Activated CD8-positive, alpha-beta T cell treated with anti-CD3 and anti-CD28 coated beads, Interleukin-2, amount 10 ng/mL, durations not matched to agents 7 days and 5 days (primary cell): ENCODE measurements at regions not wholly inside any gene's neighbourhood (a gene's known extent, or its start where the extent isn't known, plus 50 kb on each side); places are given as distances from the start of the nearest gene placed in this dataset.

Source experiments
- ATAC-seq: fragments of 150-1000 bp; cut with Tn5 transposase; one replicate; pipeline ENCODE4 v1.10.0; 2021; ENCODE audit warnings: moderate library complexity
- CTCF ChIA-PET: fragments of 350-600 bp; sonication (Branson Sonifier 250); formaldehyde crosslinking; loops from one replicate; lab custom pipeline; 2021; ENCODE audit warnings: antibody characterized with exemption; lab: Charles Lee
- POLR2A ChIA-PET: fragments of 350-600 bp; sonication (Branson Sonifier 250); formaldehyde crosslinking; loops from one replicate; lab custom pipeline; 2021; ENCODE audit warnings: antibody characterized with exemption; lab: Charles Lee
- DNase-seq: peaks from one replicate; pipeline ENCODE4 v3.0.0-alpha.2; 2020
- H3K27ac Mint-ChIP-seq: one replicate; pipeline ENCODE4 v1.8.0; 2021; ENCODE audit warnings: mild to moderate bottlenecking, mixed read lengths
- H3K27me3 Mint-ChIP-seq: one replicate; pipeline ENCODE4 v1.8.0; 2021; ENCODE audit warnings: low read depth, mixed read lengths
- H3K36me3 Mint-ChIP-seq: one replicate; pipeline ENCODE4 v1.8.0; 2021; ENCODE audit warnings: low read depth, mixed read lengths
- H3K4me1 Mint-ChIP-seq: one replicate; pipeline ENCODE4 v1.8.0; 2021; ENCODE audit warnings: low read depth, mixed read lengths
- H3K4me3 Mint-ChIP-seq: one replicate; pipeline ENCODE4 v1.8.0; 2021; ENCODE audit warnings: mild to moderate bottlenecking, mixed read lengths
- H3K9me3 Mint-ChIP-seq: one replicate; pipeline ENCODE4 v1.8.0; 2022; ENCODE audit warnings: mixed read lengths; ENCODE audit not compliant: insufficient read depth

DNA sequence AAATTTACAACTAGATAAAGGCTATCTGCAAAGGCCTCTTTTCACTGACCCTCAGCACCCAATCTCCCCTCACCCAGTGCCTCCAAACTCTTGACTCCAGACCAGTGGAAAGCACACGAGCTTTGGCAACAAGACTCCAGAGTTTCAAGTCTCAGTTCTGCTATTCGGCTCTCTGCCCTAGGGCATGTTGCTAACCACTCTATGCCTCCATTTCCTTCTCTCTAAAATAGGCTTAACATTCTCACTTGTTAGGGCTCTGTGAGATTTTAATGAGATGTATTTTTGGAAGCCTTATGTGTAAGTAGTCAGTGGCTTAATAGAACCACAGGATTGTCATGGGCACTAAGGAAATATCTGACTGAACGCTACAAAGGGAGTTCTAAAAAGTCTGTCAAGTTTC, 116.5 kb upstream of the IQCM start:
- CTCF ChIA-PET, result no interaction called here
- Mint-ChIP-seq H3K27ac (no peak overlapping the region), H3K4me1 (no peaks in the 10 kb centered on the region), H3K9me3 (no peaks in the 10 kb centered on the region), H3K4me3 (no peak overlapping the region), H3K36me3 (no peaks in the 10 kb centered on the region), H3K27me3 (no peaks in the 10 kb centered on the region)
- no peak for DNase-seq
- ATAC-seq, result no peak
- POLR2A ChIA-PET, result no interaction called here

DNA sequence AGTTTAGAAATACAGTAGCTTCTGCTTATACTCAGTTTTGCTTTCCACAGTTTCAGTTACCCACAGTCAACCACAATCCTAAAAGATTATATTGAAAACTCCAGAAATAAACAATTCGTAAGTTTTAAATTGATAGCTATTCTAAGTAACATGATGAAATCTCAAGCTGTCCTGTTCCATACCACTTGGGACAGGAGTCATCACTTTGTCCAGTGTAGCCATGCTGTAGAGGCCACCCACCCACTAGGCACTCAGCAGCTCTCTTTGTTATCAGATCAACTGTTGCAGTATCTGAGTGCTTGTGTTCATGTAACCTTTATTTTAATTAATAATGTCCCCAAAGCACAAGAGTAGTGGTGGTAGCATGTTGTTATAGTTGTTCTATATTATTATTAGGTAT, 117.5 kb upstream of the IQCM start:
- Mint-ChIP-seq H3K4me1 (no peaks in the 10 kb centered on the region), H3K27ac (no peak overlapping the region), H3K36me3 (no peaks in the 10 kb centered on the region), H3K27me3 (no peaks in the 10 kb centered on the region), H3K4me3 (no peak overlapping the region), H3K9me3 (no peaks in the 10 kb centered on the region)
- ChIA-PET CTCF (no interaction called here), POLR2A (no interaction called here)
- ATAC-seq, result no peak
- no peak for DNase-seq

GRCh38 chr4:149933883-149934282, 118.2 kb upstream of the IQCM start:
- no peak for ATAC-seq
- ChIA-PET CTCF (interaction anchor here (0.6 kb wide), 1 partner anchor 633 kb away, joined by 3 read pairs; no protein-coding TSS in a partner anchor), POLR2A (no interaction called here)
- Mint-ChIP-seq H3K4me1 (no peaks in the 10 kb centered on the region), H3K27me3 (no peaks in the 10 kb centered on the region), H3K36me3 (no peaks in the 10 kb centered on the region), H3K9me3 (no peaks in the 10 kb centered on the region), H3K27ac (no peak overlapping the region), H3K4me3 (no peak overlapping the region)
- no peak for DNase-seq

DNA sequence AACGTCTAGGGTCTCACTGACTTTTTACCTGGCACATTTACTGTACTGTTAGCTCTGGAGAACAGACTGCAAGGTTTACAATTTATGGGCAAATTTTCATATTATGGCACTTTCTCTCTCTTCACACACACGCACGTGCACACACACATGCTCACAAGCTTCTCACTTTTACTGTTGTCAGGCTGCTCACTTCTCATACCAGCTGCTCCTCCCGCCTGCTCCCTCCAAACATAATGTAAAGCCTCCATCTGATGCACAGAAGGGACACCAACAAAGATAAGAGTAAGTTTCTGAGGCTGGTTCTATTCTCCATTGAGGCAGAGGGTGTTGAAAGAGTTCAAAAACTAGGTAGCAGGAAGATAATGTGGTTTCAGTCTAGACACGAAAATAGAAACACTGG, 128.9 kb upstream of the DCLK2 start:
- Mint-ChIP-seq H3K27ac (no peak overlapping the region), H3K36me3 (no peaks in the 10 kb centered on the region), H3K4me1 (no peaks in the 10 kb centered on the region), H3K4me3 (no peak overlapping the region), H3K9me3 (no peaks in the 10 kb centered on the region), H3K27me3 (no peaks in the 10 kb centered on the region)
- DNase-seq (no peak), ATAC-seq (no peak)
- ChIA-PET POLR2A (no interaction called here), CTCF (no interaction called here)

- DNase-seq, result no peak
- Mint-ChIP-seq H3K9me3 (no peaks in the 10 kb centered on the region), H3K4me3 (no peak overlapping the region), H3K27ac (no peak overlapping the region), H3K4me1 (no peaks in the 10 kb centered on the region), H3K36me3 (no peaks in the 10 kb centered on the region), H3K27me3 (peaks cover 2% of the 10 kb centered on the region)
- POLR2A ChIA-PET, result no interaction called here
- no peak for ATAC-seq
- CTCF ChIA-PET, result no interaction called here
Measured at GRCh38 chr4:149951152-149951900, 126.9 kb upstream of the DCLK2 start.

GRCh38 chr4:149952101-149952500, 126.1 kb upstream of the DCLK2 start:
- no peaks in the 10 kb centered on the region for H3K9me3 Mint-ChIP-seq
- no peak overlapping the region for H3K4me3 Mint-ChIP-seq
- H3K27me3 Mint-ChIP-seq, result peaks cover 3% of the 10 kb centered on the region
- ATAC-seq (no peak), DNase-seq (no peak)
- H3K4me1 Mint-ChIP-seq, result no peaks in the 10 kb centered on the region
- CTCF ChIA-PET, result no interaction called here
- H3K27ac Mint-ChIP-seq, result no peak overlapping the region
- no peaks in the 10 kb centered on the region for H3K36me3 Mint-ChIP-seq
- POLR2A ChIA-PET, result no interaction called here

GRCh38 chr4:149952716-149953115, 125.5 kb upstream of the DCLK2 start:
- Mint-ChIP-seq H3K27ac (no peak overlapping the region), H3K4me3 (no peak overlapping the region), H3K4me1 (no peaks in the 10 kb centered on the region), H3K27me3 (peaks cover 3% of the 10 kb centered on the region), H3K36me3 (no peaks in the 10 kb centered on the region), H3K9me3 (no peaks in the 10 kb centered on the region)
- DNase-seq (no peak), ATAC-seq (no peak)
- ChIA-PET POLR2A (no interaction called here), CTCF (no interaction called here)

- DNase-seq, result no peak
- Mint-ChIP-seq H3K27me3 (peaks cover 8% of the 10 kb centered on the region), H3K27ac (no peak overlapping the region), H3K4me1 (no peaks in the 10 kb centered on the region), H3K4me3 (no peak overlapping the region), H3K9me3 (no peaks in the 10 kb centered on the region), H3K36me3 (no peaks in the 10 kb centered on the region)
- ChIA-PET CTCF (no interaction called here), POLR2A (no interaction called here)
- ATAC-seq, result no peak
Measured at GRCh38 chr4:149955780-149956390, 122.4 kb upstream of the DCLK2 start.

DNA sequence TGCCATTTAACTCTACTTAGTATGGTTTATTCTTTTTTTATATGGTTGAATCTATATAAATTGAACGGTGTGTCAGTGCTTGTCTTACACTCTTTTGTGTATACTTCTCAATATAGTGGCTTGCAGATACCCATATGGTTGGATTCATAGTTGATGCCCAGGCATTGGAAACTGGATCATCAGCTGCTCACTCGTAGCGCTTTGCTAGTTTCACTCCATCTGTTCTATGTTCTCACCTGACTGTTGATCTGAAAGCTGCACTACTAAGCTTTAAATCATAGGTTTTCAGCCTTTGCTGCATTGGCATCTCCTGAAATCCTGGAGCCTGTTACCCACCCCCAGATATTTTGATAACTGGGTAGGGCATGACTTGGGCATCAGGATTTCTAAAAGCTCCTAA, 121.6 kb upstream of the DCLK2 start:
- Mint-ChIP-seq H3K4me3 (no peak overlapping the region), H3K36me3 (no peaks in the 10 kb centered on the region), H3K27me3 (peaks cover 8% of the 10 kb centered on the region), H3K9me3 (no peaks in the 10 kb centered on the region), H3K4me1 (no peaks in the 10 kb centered on the region), H3K27ac (no peak overlapping the region)
- no peak for ATAC-seq
- ChIA-PET POLR2A (no interaction called here), CTCF (no interaction called here)
- DNase-seq, result no peak

- POLR2A ChIA-PET, result no interaction called here
- CTCF ChIA-PET, result no interaction called here
- H3K27ac Mint-ChIP-seq, result no peak overlapping the region
- no peaks in the 10 kb centered on the region for H3K4me1 Mint-ChIP-seq
- no peak for ATAC-seq
- no peak overlapping the region for H3K4me3 Mint-ChIP-seq
- H3K9me3 Mint-ChIP-seq, result no peaks in the 10 kb centered on the region
- DNase-seq, result no peak
- peaks cover 7% of the 10 kb centered on the region for H3K27me3 Mint-ChIP-seq
- H3K36me3 Mint-ChIP-seq, result no peaks in the 10 kb centered on the region
Measured at GRCh38 chr4:149961876-149962597, 116.2 kb upstream of the DCLK2 start.

DNA sequence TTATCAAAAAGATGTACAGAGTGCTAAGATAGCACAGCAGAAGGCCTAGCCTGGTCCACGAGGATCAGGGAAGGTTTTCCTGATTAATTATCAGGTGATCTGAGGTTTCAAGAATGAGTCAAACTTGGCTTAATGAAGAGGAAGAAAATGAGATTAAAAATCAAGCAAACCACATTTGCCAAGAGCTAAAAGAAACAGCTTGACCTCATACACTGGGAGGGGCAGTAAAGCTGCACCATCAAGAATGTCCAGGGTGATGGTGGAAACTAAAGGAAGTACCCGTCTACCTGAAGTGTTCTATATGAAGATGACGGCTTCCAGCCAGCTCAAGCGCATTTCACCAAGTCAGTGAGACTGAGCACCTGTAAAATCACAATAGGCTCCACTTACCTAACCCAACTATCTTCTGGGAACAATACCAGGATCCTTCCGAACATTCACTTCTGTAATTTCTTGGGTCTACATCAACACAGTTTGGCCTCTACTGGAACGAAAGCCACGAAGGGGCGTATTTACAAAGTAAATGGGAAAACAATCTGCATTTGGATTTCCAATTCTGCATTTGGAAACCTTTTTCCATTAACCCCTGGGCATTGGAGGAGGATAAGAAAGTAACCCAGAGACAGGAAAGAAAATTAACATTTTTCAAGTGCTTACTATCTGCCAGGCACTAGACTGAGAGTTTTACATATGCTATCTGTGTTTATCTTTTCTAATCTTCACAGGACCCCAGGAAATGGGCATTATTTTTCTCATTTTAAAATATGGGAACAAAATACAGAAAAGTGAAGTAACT, 114.0 kb upstream of the DCLK2 start:
- H3K27me3 Mint-ChIP-seq, result peaks cover 7% of the 10 kb centered on the region
- H3K9me3 Mint-ChIP-seq, result no peaks in the 10 kb centered on the region
- no peak overlapping the region for H3K27ac Mint-ChIP-seq
- POLR2A ChIA-PET, result no interaction called here
- ATAC-seq (no peak), DNase-seq (no peak)
- H3K4me3 Mint-ChIP-seq, result no peak overlapping the region
- no peaks in the 10 kb centered on the region for H3K36me3 Mint-ChIP-seq
- CTCF ChIA-PET, result no interaction called here
- H3K4me1 Mint-ChIP-seq, result no peaks in the 10 kb centered on the region

DNA sequence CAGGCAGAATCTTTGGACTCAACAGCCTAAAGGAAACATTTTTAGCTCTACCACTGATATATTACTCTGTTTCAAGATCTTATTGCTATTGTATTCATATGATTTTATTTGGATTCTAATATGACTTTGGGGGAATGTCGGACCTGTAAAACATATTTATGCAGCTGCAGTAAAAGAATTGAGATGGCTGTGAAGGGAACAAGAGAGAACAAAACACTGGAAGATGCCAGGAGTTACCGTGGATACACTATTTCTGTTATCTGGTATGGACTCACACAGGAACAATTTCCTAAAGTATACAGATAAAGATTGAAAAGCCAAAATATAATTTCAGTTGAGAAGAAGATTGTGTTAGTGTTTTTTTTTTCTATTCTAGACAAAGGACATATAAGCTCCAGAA, 113.0 kb upstream of the DCLK2 start:
- ChIA-PET CTCF (no interaction called here), POLR2A (no interaction called here)
- H3K4me3 Mint-ChIP-seq, result no peak overlapping the region
- H3K27ac Mint-ChIP-seq, result no peak overlapping the region
- no peaks in the 10 kb centered on the region for H3K36me3 Mint-ChIP-seq
- no peaks in the 10 kb centered on the region for H3K9me3 Mint-ChIP-seq
- ATAC-seq, result no peak
- H3K4me1 Mint-ChIP-seq, result no peaks in the 10 kb centered on the region
- peaks cover 3% of the 10 kb centered on the region for H3K27me3 Mint-ChIP-seq
- DNase-seq, result no peak
